Osteocyte (in vitro differentiated cells): ENCODE measurements at regions not wholly inside any gene's neighbourhood (a gene's known extent, or its start where the extent isn't known, plus 50 kb on each side); places are given as distances from the start of the nearest gene placed in this dataset.

Experiments
- DNase-seq: peaks from one replicate; pipeline ENCODE4 v3.0.0; 2021; ENCODE audit warnings: mixed read lengths; ENCODE audit not compliant: unreplicated experiment; ENCODE audit errors: extremely low spot score
- H3K27ac Mint-ChIP-seq: one replicate; pipeline ENCODE4 v1.8.0; 2021; ENCODE audit warnings: mild to moderate bottlenecking, mixed read lengths; ENCODE audit not compliant: unreplicated experiment
- H3K27me3 Mint-ChIP-seq: one replicate; pipeline ENCODE4 v1.8.0; 2021; ENCODE audit warnings: mixed read lengths; ENCODE audit not compliant: unreplicated experiment
- H3K36me3 Mint-ChIP-seq: one replicate; pipeline ENCODE4 v1.8.0; 2021; ENCODE audit warnings: mixed read lengths; ENCODE audit not compliant: unreplicated experiment
- H3K4me1 Mint-ChIP-seq: one replicate; pipeline ENCODE4 v1.8.0; 2021; ENCODE audit warnings: mixed read lengths; ENCODE audit not compliant: unreplicated experiment
- H3K4me3 Mint-ChIP-seq: one replicate; pipeline ENCODE4 v1.8.0; 2021; ENCODE audit warnings: mild to moderate bottlenecking, moderate library complexity, mixed read lengths; ENCODE audit not compliant: unreplicated experiment
- H3K9me3 Mint-ChIP-seq: one replicate; pipeline ENCODE4 v1.8.0; 2021; ENCODE audit warnings: mixed read lengths; ENCODE audit not compliant: unreplicated experiment
- TF ChIP-seq, protein P1 (sequence below): fragments of 200-600 bp; sonication (generic); IDR thresholded peaks from 2 replicates; pipeline ENCODE4 v1.5.0; 2021; ENCODE audit warnings: antibody characterized with exemption, mild to moderate bottlenecking, moderate library complexity

DNA sequence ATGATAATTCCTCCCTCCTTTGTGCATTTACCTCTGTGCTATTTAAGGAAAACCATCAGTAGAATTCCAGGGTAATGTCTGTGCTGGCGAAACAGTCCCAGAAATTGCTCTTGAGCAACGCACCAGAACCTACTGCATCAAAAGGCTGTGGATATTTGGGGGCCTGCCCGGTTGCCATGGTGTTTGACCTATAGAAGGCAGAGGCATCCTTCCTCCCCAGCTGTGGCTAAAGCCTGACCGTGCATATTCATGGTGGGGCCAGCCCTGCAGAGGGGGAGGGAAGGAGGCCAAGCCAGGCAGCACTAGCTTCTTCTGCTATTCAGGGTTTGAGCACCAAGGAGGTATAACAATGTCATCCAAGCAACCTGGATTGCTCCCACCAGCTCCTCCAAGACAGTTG, 215.0 kb upstream of the E2F8 start:
- no peak overlapping the region for H3K4me3 Mint-ChIP-seq
- H3K9me3 Mint-ChIP-seq = no peaks in the 10 kb centered on the region
- no peak for DNase-seq
- peaks cover 26% of the 10 kb centered on the region for H3K27me3 Mint-ChIP-seq
- no peak overlapping the region for H3K27ac Mint-ChIP-seq
- H3K4me1 Mint-ChIP-seq = no peaks in the 10 kb centered on the region
- TF ChIP-seq, protein P1, sequence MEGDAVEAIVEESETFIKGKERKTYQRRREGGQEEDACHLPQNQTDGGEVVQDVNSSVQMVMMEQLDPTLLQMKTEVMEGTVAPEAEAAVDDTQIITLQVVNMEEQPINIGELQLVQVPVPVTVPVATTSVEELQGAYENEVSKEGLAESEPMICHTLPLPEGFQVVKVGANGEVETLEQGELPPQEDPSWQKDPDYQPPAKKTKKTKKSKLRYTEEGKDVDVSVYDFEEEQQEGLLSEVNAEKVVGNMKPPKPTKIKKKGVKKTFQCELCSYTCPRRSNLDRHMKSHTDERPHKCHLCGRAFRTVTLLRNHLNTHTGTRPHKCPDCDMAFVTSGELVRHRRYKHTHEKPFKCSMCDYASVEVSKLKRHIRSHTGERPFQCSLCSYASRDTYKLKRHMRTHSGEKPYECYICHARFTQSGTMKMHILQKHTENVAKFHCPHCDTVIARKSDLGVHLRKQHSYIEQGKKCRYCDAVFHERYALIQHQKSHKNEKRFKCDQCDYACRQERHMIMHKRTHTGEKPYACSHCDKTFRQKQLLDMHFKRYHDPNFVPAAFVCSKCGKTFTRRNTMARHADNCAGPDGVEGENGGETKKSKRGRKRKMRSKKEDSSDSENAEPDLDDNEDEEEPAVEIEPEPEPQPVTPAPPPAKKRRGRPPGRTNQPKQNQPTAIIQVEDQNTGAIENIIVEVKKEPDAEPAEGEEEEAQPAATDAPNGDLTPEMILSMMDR = no peak
- H3K36me3 Mint-ChIP-seq = no peaks in the 10 kb centered on the region

DNA sequence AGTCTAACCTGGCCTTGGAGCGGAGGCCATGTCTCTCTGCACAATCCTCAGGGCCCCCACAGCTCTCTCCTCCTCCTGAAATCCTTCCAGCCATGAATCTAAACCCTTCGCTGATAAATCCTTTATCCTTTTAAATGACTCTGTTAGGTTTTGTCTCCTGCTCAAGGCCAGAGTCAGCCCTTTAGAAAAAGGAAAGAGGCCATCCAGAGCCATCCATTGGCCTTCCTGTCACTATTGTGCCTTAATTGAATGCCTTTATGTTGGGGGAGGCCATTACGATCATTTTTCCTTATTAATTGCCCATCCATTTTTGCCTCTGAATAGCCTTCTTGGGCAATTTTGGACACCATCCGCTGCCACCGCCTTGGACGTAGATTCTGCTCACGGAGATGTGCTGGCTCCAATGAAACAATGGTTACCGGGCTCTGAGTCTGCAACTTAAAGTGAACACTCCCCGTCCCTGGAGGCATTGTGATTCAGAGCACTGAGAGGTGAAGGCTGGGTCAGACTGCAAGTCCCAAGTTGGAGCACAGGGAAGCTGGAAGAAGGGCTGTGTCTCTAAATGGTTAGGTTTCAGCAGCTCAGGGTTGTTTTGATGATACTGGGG, 213.0 kb upstream of the E2F8 start:
- Mint-ChIP-seq H3K9me3 (no peaks in the 10 kb centered on the region), H3K27me3 (peaks cover 21% of the 10 kb centered on the region), H3K27ac (no peak overlapping the region), H3K4me3 (no peak overlapping the region), H3K4me1 (no peaks in the 10 kb centered on the region), H3K36me3 (no peaks in the 10 kb centered on the region)
- no peak for DNase-seq
- TF ChIP-seq, protein P1 = no peak

DNA sequence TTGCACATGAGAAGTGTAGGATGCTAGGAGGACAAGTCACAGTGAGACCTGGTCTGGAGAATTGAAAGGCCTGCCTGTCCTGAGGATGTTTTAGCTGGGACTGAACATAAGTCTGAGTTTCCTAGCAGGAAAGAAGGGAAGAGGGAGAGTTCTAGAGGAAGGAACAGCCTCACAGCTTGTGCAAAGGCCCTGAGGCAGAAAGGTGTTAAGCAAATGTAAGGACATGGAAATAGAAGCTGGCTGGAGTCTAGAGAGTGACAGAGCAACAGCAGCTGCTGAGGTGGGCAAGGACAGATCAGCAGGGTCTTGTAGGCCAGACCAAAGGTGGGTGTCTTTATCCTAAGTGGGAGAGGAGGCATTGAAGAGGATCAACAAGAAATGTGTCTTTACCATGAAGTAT, 210.9 kb upstream of the E2F8 start:
- Mint-ChIP-seq H3K36me3 (no peaks in the 10 kb centered on the region), H3K9me3 (no peaks in the 10 kb centered on the region), H3K27me3 (peaks cover 19% of the 10 kb centered on the region), H3K4me1 (no peaks in the 10 kb centered on the region), H3K4me3 (no peak overlapping the region), H3K27ac (no peak overlapping the region)
- TF ChIP-seq, protein P1 = no peak
- DNase-seq = no peak

DNA sequence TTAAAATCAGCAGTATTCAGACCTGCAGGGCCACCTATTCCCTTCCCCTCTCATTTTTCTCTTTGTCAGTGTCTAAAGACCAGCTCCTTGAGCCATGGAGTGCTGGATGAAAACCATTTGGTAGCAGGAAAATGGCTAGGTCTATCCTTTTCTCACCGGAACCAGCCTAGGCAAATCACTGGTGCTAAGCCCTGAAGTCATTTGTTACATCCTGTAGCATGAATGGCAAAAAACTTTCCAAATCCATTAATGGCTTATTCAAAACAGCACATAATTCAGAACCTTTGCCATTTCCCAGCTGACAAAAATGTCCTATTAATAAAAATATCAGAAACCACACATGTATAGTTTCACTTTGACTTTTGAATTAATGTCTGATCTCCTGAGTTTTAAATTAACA, 209.5 kb upstream of the E2F8 start:
- TF ChIP-seq, protein P1 = no peak
- H3K4me1 Mint-ChIP-seq = no peaks in the 10 kb centered on the region
- H3K27me3 Mint-ChIP-seq = peaks cover 19% of the 10 kb centered on the region
- no peaks in the 10 kb centered on the region for H3K9me3 Mint-ChIP-seq
- DNase-seq = no peak
- H3K36me3 Mint-ChIP-seq = no peaks in the 10 kb centered on the region
- no peak overlapping the region for H3K27ac Mint-ChIP-seq
- H3K4me3 Mint-ChIP-seq = no peak overlapping the region

DNA sequence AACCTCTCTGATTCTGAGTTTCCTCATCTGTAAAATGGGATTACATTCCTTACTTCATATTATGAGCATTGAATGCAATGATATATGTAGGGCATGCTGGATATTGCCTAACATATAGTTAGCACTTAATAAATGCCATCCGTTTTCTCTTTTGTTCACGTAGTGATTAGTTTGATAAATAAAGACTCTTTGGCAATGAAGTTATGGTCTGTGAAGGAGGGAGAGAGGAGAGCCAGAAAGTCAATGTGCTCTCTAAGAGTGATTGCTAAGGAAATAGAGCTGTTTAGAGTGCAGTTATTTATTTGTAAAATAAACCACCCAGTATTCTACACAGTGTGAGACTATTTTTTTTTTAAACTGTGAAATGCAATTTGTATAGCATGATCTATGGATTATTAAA, 207.9 kb upstream of the E2F8 start:
- H3K36me3 Mint-ChIP-seq = no peaks in the 10 kb centered on the region
- TF ChIP-seq, protein P1 = no peak
- peaks cover 19% of the 10 kb centered on the region for H3K27me3 Mint-ChIP-seq
- H3K27ac Mint-ChIP-seq = no peak overlapping the region
- no peak for DNase-seq
- H3K4me1 Mint-ChIP-seq = no peaks in the 10 kb centered on the region
- H3K9me3 Mint-ChIP-seq = no peaks in the 10 kb centered on the region
- no peak overlapping the region for H3K4me3 Mint-ChIP-seq
